PC-9 (cell line): ENCODE measurements at regions not wholly inside any gene's neighbourhood (a gene's known extent, or its start where the extent isn't known, plus 50 kb on each side); places are given as distances from the start of the nearest gene placed in this dataset.

ENCODE experiments used
- BruUV-seq: library from RNA; stranded (reverse); fragments of 400-500 nt; replicated peaks from 2 replicates; lab custom pipeline; 2021; lab: Mats Ljungman, UMichigan
- CTCF ChIA-PET: fragments of 300-600 bp; sonication (Branson Sonifier 250); formaldehyde crosslinking; loops from one replicate; lab custom pipeline; 2022; ENCODE audit warnings: antibody characterized with exemption; lab: Charles Lee
- POLR2A ChIA-PET: fragments of 300-600 bp; sonication (Branson Sonifier 250); formaldehyde crosslinking; loops from one replicate; lab custom pipeline; 2022; ENCODE audit warnings: antibody characterized with exemption; ENCODE audit not compliant: unreplicated experiment; lab: Charles Lee
- DNase-seq, 2 experiments: peaks; one replicate each; pipeline versions ENCODE4 v3.0.0 to v3.0.0-alpha.2; 2015 to 2022; ENCODE audit warnings: mixed read lengths in 1 of 2
- H2AFZ ChIP-seq: fragments of 200-600 bp; sonication (generic); 2 replicates; pipeline ENCODE4 v1.8.1; 2017; ENCODE audit warnings: antibody characterized with exemption
- H3F3A ChIP-seq: fragments of 200-600 bp; sonication (generic); 2 replicates; pipeline ENCODE4 v1.8.1; 2017; ENCODE audit warnings: antibody characterized with exemption, mild to moderate bottlenecking, low read depth; ENCODE audit not compliant: insufficient read depth
- H3K27ac ChIP-seq: fragments of 200-600 bp; sonication (generic); 2 replicates; pipeline ENCODE4 v1.6.1; 2016; ENCODE audit warnings: mixed run types
- H3K27me3 ChIP-seq: fragments of 200-600 bp; sonication (generic); 2 replicates; pipeline ENCODE4 v1.6.1; 2016; ENCODE audit warnings: low read depth, mixed run types; ENCODE audit not compliant: insufficient read depth
- H3K36me3 ChIP-seq: fragments of 200-600 bp; sonication (generic); 2 replicates; pipeline ENCODE4 v1.6.1; 2016; ENCODE audit warnings: low read depth, mixed run types
- H3K4me1 ChIP-seq: fragments of 200-600 bp; sonication (generic); replicated peaks from 2 replicates; pipeline ENCODE4 v1.6.1; 2016; ENCODE audit warnings: mixed run types; ENCODE audit not compliant: insufficient read depth
- H3K4me2 ChIP-seq: fragments of 200-600 bp; sonication (generic); 2 replicates; pipeline ENCODE4 v1.6.1; 2017; ENCODE audit warnings: mixed run types
- H3K4me3 ChIP-seq: fragments of 200-600 bp; sonication (generic); 2 replicates; pipeline ENCODE4 v1.6.1; 2016; ENCODE audit warnings: mixed run types
- H3K79me2 ChIP-seq: fragments of 200-600 bp; sonication (generic); 2 replicates; pipeline ENCODE4 v1.6.1; 2017; ENCODE audit warnings: low read depth, mixed run types
- H3K9me2 ChIP-seq: fragments of 200-600 bp; sonication (generic); 2 replicates; pipeline ENCODE4 v1.8.1; 2017; ENCODE audit warnings: mild to moderate bottlenecking; ENCODE audit not compliant: insufficient read depth
- H3K9me3 ChIP-seq: fragments of 200-600 bp; sonication (generic); 2 replicates; pipeline ENCODE4 v1.8.1; 2016; ENCODE audit warnings: low read depth; ENCODE audit not compliant: insufficient read depth
- H4K20me1 ChIP-seq: fragments of 200-600 bp; sonication (generic); 2 replicates; pipeline ENCODE4 v1.8.1; 2017; ENCODE audit not compliant: insufficient read depth
- CTCF ChIP-seq: fragments of 200-600 bp; sonication (generic); conservative IDR thresholded peaks from 2 replicates; pipeline ENCODE4 v1.6.1; 2017; ENCODE audit warnings: mixed run types, antibody characterized with exemption, mild to moderate bottlenecking, moderate library complexity
- EZH2 ChIP-seq: fragments of 200-600 bp; sonication (generic); IDR thresholded peaks from 2 replicates; pipeline ENCODE4 v1.8.0; 2017; ENCODE audit warnings: antibody characterized with exemption, low read depth
- intact Hi-C: fragments of 100-400 bp; cut with micrococcal nuclease; formaldehyde crosslinking; loops from one replicate; pipeline ENCODE4 v1.10.0; 2022; ENCODE audit not compliant: unreplicated experiment

GRCh38 chr6:170208651-170209353 lies 82.1 kb downstream of the DLL1 start:
- CTCF ChIA-PET: no interaction called here
- no peak for TF ChIP-seq CTCF
- Histone ChIP-seq H3K27ac (no peak overlapping the region), H3K36me3 (no peaks in the 10 kb centered on the region), H4K20me1 (no peaks in the 10 kb centered on the region), H2AFZ (no peak overlapping the region), H3K9me2 (no peaks in the 10 kb centered on the region), H3K4me2 (no peak overlapping the region), H3K27me3 (peaks cover 85% of the 10 kb centered on the region), H3K9me3 (no peaks in the 10 kb centered on the region), H3K4me1 (no peaks in the 10 kb centered on the region), H3K4me3 (no peak overlapping the region), H3K79me2 (no peaks in the 10 kb centered on the region), H3F3A (no peaks in the 10 kb centered on the region)
- BruUV-seq: no TSS peak
- DNase-seq: no peak
- POLR2A ChIA-PET: no interaction called here
- intact Hi-C loops: no loop called here

GRCh38 chr6:170208182-170208601 lies 82.7 kb downstream of the DLL1 start:
- no peak overlapping the region for H3K27ac ChIP-seq
- H3K4me3 ChIP-seq: no peak overlapping the region
- no peaks in the 10 kb centered on the region for H3K36me3 ChIP-seq
- no peaks in the 10 kb centered on the region for H3F3A ChIP-seq
- no TSS peak for BruUV-seq
- no peaks in the 10 kb centered on the region for H4K20me1 ChIP-seq
- no peak overlapping the region for H3K4me2 ChIP-seq
- no peaks in the 10 kb centered on the region for H3K9me2 ChIP-seq
- no peaks in the 10 kb centered on the region for H3K9me3 ChIP-seq
- H3K79me2 ChIP-seq: no peaks in the 10 kb centered on the region
- CTCF ChIA-PET: no interaction called here
- TF ChIP-seq CTCF: no peak
- TF ChIP-seq EZH2: no peak
- intact Hi-C loops: no loop called here
- H3K4me1 ChIP-seq: no peaks in the 10 kb centered on the region
- no peak for DNase-seq
- POLR2A ChIA-PET: no interaction called here
- H2AFZ ChIP-seq: no peak overlapping the region
- H3K27me3 ChIP-seq: peaks cover 87% of the 10 kb centered on the region

DNA sequence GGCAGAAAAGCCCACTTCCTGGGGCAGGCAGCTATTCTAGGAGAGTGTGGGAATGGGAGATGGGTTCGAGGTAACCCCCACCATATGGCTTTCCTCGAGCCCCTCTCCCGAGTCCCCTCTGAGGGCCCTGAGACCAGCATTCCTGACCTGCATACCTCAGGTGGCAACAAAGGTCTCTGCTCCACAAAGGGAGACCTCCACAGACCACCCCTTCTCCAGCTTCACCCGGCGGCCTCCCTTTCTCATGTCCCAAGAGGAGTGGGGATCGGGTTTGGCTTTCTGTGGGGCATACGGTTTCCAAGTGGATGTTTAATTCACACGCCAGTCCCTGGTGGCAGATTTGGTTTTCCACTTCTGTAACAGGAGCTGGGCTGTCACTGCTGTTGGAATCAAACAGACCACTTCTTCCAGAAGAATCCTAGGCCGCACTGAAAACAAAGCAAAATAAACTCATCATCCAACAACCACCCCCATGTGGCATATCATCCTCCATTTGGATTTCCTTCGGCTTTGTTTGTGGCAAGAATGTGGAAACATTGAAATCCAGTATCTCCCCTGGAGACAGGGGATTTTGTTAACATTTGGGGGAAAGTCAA lies 83.2 kb downstream of the DLL1 start:
- TF ChIP-seq EZH2 (no peak), CTCF (no peak)
- H3K27ac ChIP-seq: no peak overlapping the region
- no peak overlapping the region for H3K4me2 ChIP-seq
- H2AFZ ChIP-seq: no peak overlapping the region
- H4K20me1 ChIP-seq: no peaks in the 10 kb centered on the region
- DNase-seq: no peak
- no peaks in the 10 kb centered on the region for H3K9me3 ChIP-seq
- peaks cover 89% of the 10 kb centered on the region for H3K27me3 ChIP-seq
- intact Hi-C loops: no loop called here
- H3K36me3 ChIP-seq: no peaks in the 10 kb centered on the region
- H3K4me1 ChIP-seq: no peaks in the 10 kb centered on the region
- H3K4me3 ChIP-seq: no peak overlapping the region
- no peaks in the 10 kb centered on the region for H3F3A ChIP-seq
- ChIA-PET POLR2A (no interaction called here), CTCF (no interaction called here)
- H3K9me2 ChIP-seq: no peaks in the 10 kb centered on the region
- no TSS peak for BruUV-seq
- no peaks in the 10 kb centered on the region for H3K79me2 ChIP-seq
